ENCODE measurements at regions not wholly inside any gene's neighbourhood (a gene's known extent, or its start where the extent isn't known, plus 50 kb on each side); places are given as distances from the start of the nearest gene placed in this dataset.

- no peak for TF ChIP-seq CTCF (IDR thresholded peaks at IDR 0.05)
- no peak for TF ChIP-seq POLR2A (IDR thresholded peaks at IDR 0.05)
These were observed 189.0 kb upstream of the PRDM1 start for GRCh38 chr6:105897131-105897530.

Measured in body of pancreas (tissue), 4 donors.